KMS-11 (cell line): ENCODE measurements at regions not wholly inside any gene's neighbourhood (a gene's known extent, or its start where the extent isn't known, plus 50 kb on each side); places are given as distances from the start of the nearest gene placed in this dataset.

ENCODE experiments used
- H2AFZ ChIP-seq: fragments of 200-600 bp; sonication (generic); 2 replicates; pipeline ENCODE4 v1.6.1; 2016; ENCODE audit warnings: antibody characterized with exemption, mixed run types, low read depth
- H3K27ac ChIP-seq: fragments of 200-600 bp; sonication (generic); 2 replicates; pipeline ENCODE4 v1.6.1; 2016; ENCODE audit warnings: mild to moderate bottlenecking, mixed run types
- H3K27me3 ChIP-seq: fragments of 200-600 bp; sonication (generic); 2 replicates; pipeline ENCODE4 v1.6.1; 2017; ENCODE audit warnings: mild to moderate bottlenecking, low read depth, mixed run types, moderate library complexity; ENCODE audit not compliant: insufficient read depth
- H3K36me3 ChIP-seq: fragments of 200-600 bp; sonication (generic); 2 replicates; pipeline ENCODE4 v1.6.1; 2017; ENCODE audit warnings: mild to moderate bottlenecking, mixed run types; ENCODE audit not compliant: insufficient read depth
- H3K4me1 ChIP-seq: fragments of 200-600 bp; sonication (generic); 2 replicates; pipeline ENCODE4 v1.6.1; 2016; ENCODE audit warnings: mild to moderate bottlenecking, low read depth, mixed run types; ENCODE audit not compliant: poor library complexity, severe bottlenecking
- H3K4me2 ChIP-seq: fragments of 200-600 bp; sonication (generic); 2 replicates; pipeline ENCODE4 v1.7.0; 2016; ENCODE audit warnings: mild to moderate bottlenecking, mixed run types
- H3K4me3 ChIP-seq: fragments of 200-600 bp; sonication (generic); IDR thresholded peaks from 2 replicates; pipeline ENCODE4 v1.6.1; 2017; ENCODE audit warnings: low read depth, low read length, mixed read lengths; ENCODE audit not compliant: insufficient read depth
- H3K79me2 ChIP-seq: fragments of 200-600 bp; sonication (generic); 2 replicates; pipeline ENCODE4 v1.6.1; 2016; ENCODE audit warnings: low read depth, mixed run types; ENCODE audit not compliant: insufficient read depth
- H3K9ac ChIP-seq: fragments of 200-600 bp; sonication (generic); 2 replicates; pipeline ENCODE4 v1.6.1; 2016; ENCODE audit warnings: mild to moderate bottlenecking, mixed run types
- H4K20me1 ChIP-seq: fragments of 200-600 bp; sonication (generic); 2 replicates; pipeline ENCODE4 v1.6.1; 2016; ENCODE audit warnings: mild to moderate bottlenecking, mixed run types; ENCODE audit not compliant: insufficient read depth
- TF ChIP-seq, protein P1 (sequence below): fragments of 200-600 bp; sonication (generic); conservative IDR thresholded peaks from 2 replicates; pipeline ENCODE4 v1.6.1; 2017; ENCODE audit warnings: low read depth, mild to moderate bottlenecking, antibody characterized with exemption, low read length, moderate library complexity, mixed read lengths

DNA sequence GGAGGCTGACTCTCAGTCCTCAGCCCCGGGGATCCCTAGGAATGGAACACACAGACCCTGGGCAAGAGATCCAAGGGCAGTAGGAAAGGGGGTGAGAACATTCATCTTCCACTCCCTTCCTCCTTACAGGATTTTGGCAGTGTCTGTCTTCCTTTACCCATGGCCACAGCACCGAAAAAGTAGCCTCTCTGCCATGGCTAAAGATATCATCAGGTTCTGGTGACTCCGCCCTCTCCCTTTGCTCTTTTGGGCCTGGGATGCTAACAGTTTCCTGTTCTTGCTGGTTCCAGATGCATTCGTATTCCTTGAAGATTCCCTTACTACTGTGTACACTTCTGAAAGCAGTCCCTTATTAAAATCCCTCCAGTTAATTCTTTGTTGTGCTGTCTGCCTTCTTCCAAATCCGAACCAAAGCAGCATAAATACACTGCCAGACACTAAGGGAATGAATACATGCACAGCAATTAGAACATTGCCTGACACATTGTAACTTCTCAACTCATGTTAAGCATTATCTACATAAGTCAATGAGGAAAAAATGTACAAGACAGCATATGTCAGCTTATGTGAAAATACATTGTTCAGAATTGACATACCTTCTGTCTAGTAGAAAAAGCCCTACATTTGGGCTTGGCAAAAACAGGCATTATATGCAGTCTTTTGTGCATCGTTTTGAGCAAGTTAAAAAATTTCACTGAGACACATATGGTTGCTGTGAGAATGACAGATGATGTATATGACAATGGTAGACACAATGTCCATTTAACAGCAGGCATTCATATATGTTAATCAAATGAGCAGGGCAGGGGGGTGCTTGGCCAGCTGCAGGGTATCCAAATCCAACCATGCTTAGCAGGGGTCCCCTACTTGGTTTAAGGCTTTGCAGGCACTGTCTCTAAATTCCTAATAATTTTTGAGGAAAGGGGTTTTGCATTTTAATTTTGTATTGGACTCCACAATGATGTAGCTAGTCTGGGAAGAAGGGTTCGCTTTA is 58.8 kb upstream of the RAI14 start:
- TF ChIP-seq, protein P1, sequence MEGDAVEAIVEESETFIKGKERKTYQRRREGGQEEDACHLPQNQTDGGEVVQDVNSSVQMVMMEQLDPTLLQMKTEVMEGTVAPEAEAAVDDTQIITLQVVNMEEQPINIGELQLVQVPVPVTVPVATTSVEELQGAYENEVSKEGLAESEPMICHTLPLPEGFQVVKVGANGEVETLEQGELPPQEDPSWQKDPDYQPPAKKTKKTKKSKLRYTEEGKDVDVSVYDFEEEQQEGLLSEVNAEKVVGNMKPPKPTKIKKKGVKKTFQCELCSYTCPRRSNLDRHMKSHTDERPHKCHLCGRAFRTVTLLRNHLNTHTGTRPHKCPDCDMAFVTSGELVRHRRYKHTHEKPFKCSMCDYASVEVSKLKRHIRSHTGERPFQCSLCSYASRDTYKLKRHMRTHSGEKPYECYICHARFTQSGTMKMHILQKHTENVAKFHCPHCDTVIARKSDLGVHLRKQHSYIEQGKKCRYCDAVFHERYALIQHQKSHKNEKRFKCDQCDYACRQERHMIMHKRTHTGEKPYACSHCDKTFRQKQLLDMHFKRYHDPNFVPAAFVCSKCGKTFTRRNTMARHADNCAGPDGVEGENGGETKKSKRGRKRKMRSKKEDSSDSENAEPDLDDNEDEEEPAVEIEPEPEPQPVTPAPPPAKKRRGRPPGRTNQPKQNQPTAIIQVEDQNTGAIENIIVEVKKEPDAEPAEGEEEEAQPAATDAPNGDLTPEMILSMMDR, result no peak
- Histone ChIP-seq H3K4me1 (no peaks in the 10 kb centered on the region), H3K79me2 (no peaks in the 10 kb centered on the region), H2AFZ (no peak overlapping the region), H3K27ac (no peak overlapping the region), H3K36me3 (no peaks in the 10 kb centered on the region), H3K27me3 (no peaks in the 10 kb centered on the region), H3K4me3 (no peak overlapping the region), H3K4me2 (no peak overlapping the region), H3K9ac (no peak overlapping the region), H4K20me1 (no peaks in the 10 kb centered on the region)

DNA sequence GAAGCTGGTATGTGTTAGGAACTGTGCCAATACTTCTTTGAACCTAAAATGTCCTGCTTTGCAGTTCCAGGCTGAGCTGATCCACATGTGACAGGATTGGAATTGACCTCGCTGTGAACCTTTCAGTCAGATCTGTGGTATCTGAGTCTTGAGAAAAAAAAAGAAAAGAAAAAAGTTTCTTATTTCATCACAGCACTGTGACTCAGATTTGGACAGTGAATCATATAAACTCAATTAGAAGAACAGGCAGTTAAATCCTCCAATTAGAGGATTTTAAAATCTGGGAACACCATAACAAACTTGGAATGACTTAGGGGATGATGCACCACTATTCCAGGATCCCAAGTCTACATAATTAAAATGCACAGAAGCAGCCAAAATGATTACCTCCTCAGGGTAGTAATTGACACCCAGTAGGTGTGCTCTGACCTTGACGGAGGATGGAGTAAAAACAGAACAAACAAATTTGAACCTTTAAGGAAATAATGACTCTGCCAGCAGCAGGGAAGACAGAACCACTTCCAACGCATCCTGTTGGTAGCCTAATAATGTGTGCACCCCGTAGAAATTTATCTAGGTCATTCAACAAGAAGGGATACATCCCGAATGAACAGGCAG is 57.8 kb upstream of the RAI14 start:
- Histone ChIP-seq H3K4me1 (no peaks in the 10 kb centered on the region), H3K79me2 (no peaks in the 10 kb centered on the region), H3K4me2 (no peak overlapping the region), H3K9ac (no peak overlapping the region), H3K36me3 (no peaks in the 10 kb centered on the region), H4K20me1 (no peaks in the 10 kb centered on the region), H2AFZ (no peak overlapping the region), H3K27me3 (no peaks in the 10 kb centered on the region), H3K4me3 (no peak overlapping the region), H3K27ac (no peak overlapping the region)
- TF ChIP-seq, protein P1, result no peak

DNA sequence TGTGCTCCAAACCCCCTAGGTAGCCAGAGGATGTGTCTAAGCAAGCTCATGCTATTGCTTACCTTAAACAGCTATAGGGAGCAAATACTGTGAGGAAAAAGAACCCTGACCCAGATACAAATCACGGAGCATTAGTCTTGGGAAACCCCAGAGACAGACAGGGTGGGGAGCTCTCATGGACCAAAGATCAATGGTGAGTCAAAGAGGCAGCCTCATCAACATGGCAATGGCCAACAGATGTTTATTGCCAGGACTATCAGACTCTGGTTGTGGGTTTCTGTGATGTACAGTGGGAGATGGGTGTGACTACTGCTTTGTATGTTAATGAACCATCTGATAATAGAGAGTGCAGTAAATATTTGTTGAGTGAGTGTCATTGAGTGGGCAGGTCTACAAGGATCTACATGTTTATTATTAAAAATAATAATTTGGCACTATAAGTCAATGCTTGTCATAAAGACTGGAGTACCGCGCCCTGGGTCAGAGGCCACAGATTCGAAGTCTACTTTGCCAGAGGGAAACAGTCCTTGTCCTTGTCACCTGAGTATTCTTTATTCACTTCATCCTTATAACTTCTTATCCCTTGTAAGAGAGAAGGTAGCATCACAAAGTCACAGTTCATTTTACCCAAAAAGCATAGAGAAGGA is 56.5 kb upstream of the RAI14 start:
- Histone ChIP-seq H3K36me3 (no peaks in the 10 kb centered on the region), H3K9ac (no peak overlapping the region), H3K79me2 (no peaks in the 10 kb centered on the region), H3K27me3 (no peaks in the 10 kb centered on the region), H3K4me3 (no peak overlapping the region), H3K4me2 (no peak overlapping the region), H4K20me1 (no peaks in the 10 kb centered on the region), H3K27ac (no peak overlapping the region), H2AFZ (no peak overlapping the region), H3K4me1 (no peaks in the 10 kb centered on the region)
- TF ChIP-seq, protein P1, result no peak

DNA sequence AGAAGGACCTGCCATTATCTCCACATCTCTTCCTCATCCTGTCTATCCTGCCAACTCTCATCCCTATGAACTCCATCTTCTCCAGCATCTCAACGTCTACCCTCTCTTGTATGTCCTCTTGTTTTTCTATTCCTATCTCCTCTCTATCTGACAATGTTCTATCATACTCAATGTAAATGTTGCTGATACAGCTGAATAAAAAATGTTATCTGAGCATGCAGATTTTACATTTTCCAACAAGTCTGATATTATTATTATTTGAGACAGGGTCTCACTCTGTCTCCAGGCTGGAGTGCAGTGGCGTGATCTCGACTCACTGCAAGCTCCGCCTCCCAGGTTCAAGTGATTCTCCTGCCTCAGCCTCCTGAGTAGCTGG is 56.0 kb upstream of the RAI14 start:
- no peaks in the 10 kb centered on the region for H3K4me1 ChIP-seq
- no peak overlapping the region for H3K4me3 ChIP-seq
- H3K27ac ChIP-seq, result no peak overlapping the region
- H2AFZ ChIP-seq, result no peak overlapping the region
- TF ChIP-seq, protein P1, result no peak
- H3K27me3 ChIP-seq, result no peaks in the 10 kb centered on the region
- no peak overlapping the region for H3K9ac ChIP-seq
- H3K36me3 ChIP-seq, result no peaks in the 10 kb centered on the region
- no peaks in the 10 kb centered on the region for H3K79me2 ChIP-seq
- no peaks in the 10 kb centered on the region for H4K20me1 ChIP-seq
- H3K4me2 ChIP-seq, result no peak overlapping the region
